ENCODE measurements at regions not wholly inside any gene's neighbourhood (a gene's known extent, or its start where the extent isn't known, plus 50 kb on each side); places are given as distances from the start of the nearest gene placed in this dataset.

GRCh38 chr19:30711826-30712225 is 339.6 kb downstream of the ZNF536 start:
- H3K27me3 ChIP-seq (ENCODE audit: insufficient read depth, low read length), result no peaks in the 10 kb centered on the region
- DNase-seq, result no peak
- Mint-ChIP-seq H3K4me1 (no peaks in the 10 kb centered on the region), H3K27ac (no peak overlapping the region), H3K36me3 (no peaks in the 10 kb centered on the region), H3K27me3 (peaks cover 13 to 19% of the 10 kb centered on the region in 2 donors), H3K4me3 (no peak overlapping the region), H3K9me3 (no peaks in the 10 kb centered on the region)
- H3K36me3 ChIP-seq (ENCODE audit: insufficient read depth, low read length), result no peaks in the 10 kb centered on the region
- no peaks in the 10 kb centered on the region for H3K9me3 ChIP-seq (ENCODE audit: control insufficient read depth in 1 of 2, low read length in 2 of 2)
- CTCF ChIA-PET (ENCODE audit: partially characterized antibody), result interaction anchor here (1.2 kb wide), 1 partner anchor 29 kb away, joined by 3 read pairs; no protein-coding TSS in a partner anchor
- H3K27ac ChIP-seq (ENCODE audit: low read depth, low read length), result no peak overlapping the region
- H3K4me3 ChIP-seq (ENCODE audit: low read length in 2 of 2), result no peak overlapping the region
- H3K4me1 ChIP-seq (ENCODE audit: insufficient read depth, low read length), result no peaks in the 10 kb centered on the region
- POLR2A ChIA-PET (ENCODE audit: partially characterized antibody), result no interaction called here
- intact Hi-C loops (cut with micrococcal nuclease), result no loop called here

- H3K27me3 Mint-ChIP-seq, result peaks cover 13 to 16% of the 10 kb centered on the region in 2 donors
- no peak overlapping the region for H3K4me3 ChIP-seq (ENCODE audit: low read length in 2 of 2)
- DNase-seq, result no peak
- intact Hi-C loops (cut with micrococcal nuclease), result no loop called here
- ChIA-PET CTCF (ENCODE audit: partially characterized antibody) (no interaction called here), POLR2A (ENCODE audit: partially characterized antibody) (no interaction called here)
- H3K9me3 ChIP-seq (ENCODE audit: control insufficient read depth in 1 of 2, low read length in 2 of 2), result no peaks in the 10 kb centered on the region
- no peaks in the 10 kb centered on the region for H3K4me1 ChIP-seq (ENCODE audit: insufficient read depth, low read length)
- H3K4me1 Mint-ChIP-seq, result no peaks in the 10 kb centered on the region
- no peaks in the 10 kb centered on the region for H3K36me3 Mint-ChIP-seq
- no peak overlapping the region for H3K4me3 Mint-ChIP-seq
- no peaks in the 10 kb centered on the region for H3K27me3 ChIP-seq (ENCODE audit: insufficient read depth, low read length)
- H3K27ac Mint-ChIP-seq, result no peak overlapping the region
- H3K27ac ChIP-seq (ENCODE audit: low read depth, low read length), result no peak overlapping the region
- H3K9me3 Mint-ChIP-seq, result no peaks in the 10 kb centered on the region
- H3K36me3 ChIP-seq (ENCODE audit: insufficient read depth, low read length), result no peaks in the 10 kb centered on the region
These were observed 339.1 kb downstream of the ZNF536 start for GRCh38 chr19:30711296-30711695.

- Histone ChIP-seq H3K27ac (ENCODE audit: low read depth, low read length) (no peak overlapping the region), H3K36me3 (ENCODE audit: insufficient read depth, low read length) (no peaks in the 10 kb centered on the region), H3K27me3 (ENCODE audit: insufficient read depth, low read length) (no peaks in the 10 kb centered on the region), H3K9me3 (ENCODE audit: control insufficient read depth in 1 of 2, low read length in 2 of 2) (no peaks in the 10 kb centered on the region), H3K4me1 (ENCODE audit: insufficient read depth, low read length) (no peaks in the 10 kb centered on the region), H3K4me3 (ENCODE audit: low read length in 2 of 2) (no peak overlapping the region)
- no peak for DNase-seq
- H3K4me1 Mint-ChIP-seq, result no peaks in the 10 kb centered on the region
- H3K27me3 Mint-ChIP-seq, result peaks cover 13 to 16% of the 10 kb centered on the region in 2 donors
- ChIA-PET CTCF (ENCODE audit: partially characterized antibody) (no interaction called here), POLR2A (ENCODE audit: partially characterized antibody) (no interaction called here)
- no peaks in the 10 kb centered on the region for H3K9me3 Mint-ChIP-seq
- intact Hi-C loops (cut with micrococcal nuclease), result no loop called here
- H3K4me3 Mint-ChIP-seq, result no peak overlapping the region
- H3K27ac Mint-ChIP-seq, result no peak overlapping the region
- H3K36me3 Mint-ChIP-seq, result no peaks in the 10 kb centered on the region
These were observed 338.5 kb downstream of the ZNF536 start for GRCh38 chr19:30710721-30711120.

GRCh38 chr19:30708416-30709178 is 336.4 kb downstream of the ZNF536 start:
- Mint-ChIP-seq H3K27me3 (peaks cover 11 to 14% of the 10 kb centered on the region in 2 donors), H3K27ac (no peak overlapping the region), H3K4me3 (no peak overlapping the region), H3K9me3 (no peaks in the 10 kb centered on the region), H3K4me1 (no peaks in the 10 kb centered on the region), H3K36me3 (no peaks in the 10 kb centered on the region)
- no peaks in the 10 kb centered on the region for H3K36me3 ChIP-seq (ENCODE audit: insufficient read depth, low read length)
- intact Hi-C loops (cut with micrococcal nuclease), result no loop called here
- H3K4me1 ChIP-seq (ENCODE audit: insufficient read depth, low read length), result no peaks in the 10 kb centered on the region
- H3K27me3 ChIP-seq (ENCODE audit: insufficient read depth, low read length), result no peaks in the 10 kb centered on the region
- DNase-seq, result no peak
- CTCF ChIA-PET (ENCODE audit: partially characterized antibody), result no interaction called here
- H3K27ac ChIP-seq (ENCODE audit: low read depth, low read length), result no peak overlapping the region
- POLR2A ChIA-PET (ENCODE audit: partially characterized antibody), result no interaction called here
- H3K9me3 ChIP-seq (ENCODE audit: control insufficient read depth in 1 of 2, low read length in 2 of 2), result no peaks in the 10 kb centered on the region
- no peak overlapping the region for H3K4me3 ChIP-seq (ENCODE audit: low read length in 2 of 2)

GRCh38 chr19:30704771-30705330 is 332.7 kb downstream of the ZNF536 start:
- H3K27ac ChIP-seq (ENCODE audit: low read depth, low read length), result no peak overlapping the region
- H3K27ac Mint-ChIP-seq, result no peak overlapping the region

GRCh38 chr19:30703645-30704044 is 331.5 kb downstream of the ZNF536 start:
- POLR2A ChIA-PET (ENCODE audit: partially characterized antibody), result no interaction called here
- intact Hi-C loops (cut with micrococcal nuclease), result no loop called here
- Mint-ChIP-seq H3K4me3 (no peak overlapping the region), H3K36me3 (no peaks in the 10 kb centered on the region), H3K27me3 (peaks cover 2 to 4% of the 10 kb centered on the region in 2 donors), H3K27ac (no peak overlapping the region), H3K9me3 (peaks cover 0 to 2% (median 0%) of the 10 kb centered on the region in 8 donors), H3K4me1 (no peaks in the 10 kb centered on the region)
- H3K36me3 ChIP-seq (ENCODE audit: insufficient read depth, low read length), result no peaks in the 10 kb centered on the region
- DNase-seq, result no peak
- CTCF ChIA-PET (ENCODE audit: partially characterized antibody), result no interaction called here
- no peaks in the 10 kb centered on the region for H3K27me3 ChIP-seq (ENCODE audit: insufficient read depth, low read length)
- no peaks in the 10 kb centered on the region for H3K9me3 ChIP-seq (ENCODE audit: control insufficient read depth in 1 of 2, low read length in 2 of 2)
- H3K27ac ChIP-seq (ENCODE audit: low read depth, low read length), result no peak overlapping the region
- H3K4me1 ChIP-seq (ENCODE audit: insufficient read depth, low read length), result no peaks in the 10 kb centered on the region
- H3K4me3 ChIP-seq (ENCODE audit: low read length in 2 of 2), result no peak overlapping the region

More at GRCh38 chr19:30704771-30705330, 332.7 kb downstream of the ZNF536 start:
- ChIA-PET CTCF (ENCODE audit: partially characterized antibody) (interaction anchor here (0.7 to 1.3 kb wide), 4 partner anchors 21 to 1519 kb away, joined by 3 to 4 read pairs (median 3); no protein-coding TSS in a partner anchor), POLR2A (ENCODE audit: partially characterized antibody) (no interaction called here)
- no peaks in the 10 kb centered on the region for H3K27me3 ChIP-seq (ENCODE audit: insufficient read depth, low read length)
- DNase-seq, result no peak
- no peak overlapping the region for H3K4me3 ChIP-seq (ENCODE audit: low read length in 2 of 2)
- Mint-ChIP-seq H3K4me3 (no peak overlapping the region), H3K27me3 (peaks cover 4 to 8% of the 10 kb centered on the region in 2 donors), H3K4me1 (no peaks in the 10 kb centered on the region), H3K9me3 (peaks cover 0 to 2% (median 0%) of the 10 kb centered on the region in 8 donors), H3K36me3 (no peaks in the 10 kb centered on the region)
- H3K4me1 ChIP-seq (ENCODE audit: insufficient read depth, low read length), result no peaks in the 10 kb centered on the region
- H3K9me3 ChIP-seq (ENCODE audit: control insufficient read depth in 1 of 2, low read length in 2 of 2), result no peaks in the 10 kb centered on the region
- no peaks in the 10 kb centered on the region for H3K36me3 ChIP-seq (ENCODE audit: insufficient read depth, low read length)
- intact Hi-C loops (cut with micrococcal nuclease), result no loop called here

- no peaks in the 10 kb centered on the region for H3K36me3 Mint-ChIP-seq
- peaks cover 0 to 2% (median 0%) of the 10 kb centered on the region in 8 donors for H3K9me3 Mint-ChIP-seq
- POLR2A ChIA-PET (ENCODE audit: partially characterized antibody), result no interaction called here
These were observed 329.0 kb downstream of the ZNF536 start for GRCh38 chr19:30701178-30701577.

More at GRCh38 chr19:30701178-30701577, 329.0 kb downstream of the ZNF536 start:
- no peak for DNase-seq
- Histone ChIP-seq H3K36me3 (ENCODE audit: insufficient read depth, low read length) (no peaks in the 10 kb centered on the region), H3K4me1 (ENCODE audit: insufficient read depth, low read length) (no peaks in the 10 kb centered on the region), H3K9me3 (ENCODE audit: control insufficient read depth in 1 of 2, low read length in 2 of 2) (no peaks in the 10 kb centered on the region), H3K4me3 (ENCODE audit: low read length in 2 of 2) (no peak overlapping the region), H3K27me3 (ENCODE audit: insufficient read depth, low read length) (no peaks in the 10 kb centered on the region), H3K27ac (ENCODE audit: low read depth, low read length) (no peak overlapping the region)
- intact Hi-C loops (cut with micrococcal nuclease), result no loop called here
- Mint-ChIP-seq H3K4me1 (no peaks in the 10 kb centered on the region), H3K27ac (no peak overlapping the region), H3K4me3 (no peak overlapping the region), H3K27me3 (peaks cover 2% of the 10 kb centered on the region in 2 donors)
- CTCF ChIA-PET (ENCODE audit: partially characterized antibody), result no interaction called here
